ENCODE measurements at regions not wholly inside any gene's neighbourhood (a gene's known extent, or its start where the extent isn't known, plus 50 kb on each side); places are given as distances from the start of the nearest gene placed in this dataset.

GRCh38 chr2:47235132-47235531 lies 58.8 kb upstream of the CALM2 start:
- Histone ChIP-seq H4K5ac (ENCODE audit: low read depth, low read length) (no peak overlapping the region), H2BK5ac (ENCODE audit: low read depth, low read length, poor library complexity, severe bottlenecking) (no peak overlapping the region), H3K9ac (ENCODE audit: low read depth, low read length) (no peak overlapping the region), H3K23ac (ENCODE audit: low read depth, low read length) (no peak overlapping the region), H4K20me1 (ENCODE audit: insufficient read depth, low read length) (no peaks in the 10 kb centered on the region), H3K9me1 (ENCODE audit: insufficient read depth, low read length) (peaks cover 17% of the 10 kb centered on the region; the same call in 1 of the 2 replicates), H2AFZ (replicated peaks; ENCODE audit: low read length, poor library complexity) (no peak overlapping the region), H3K4me3 (ENCODE audit: insufficient read depth, low read depth, low read length) (no peak overlapping the region), H3K4ac (ENCODE audit: low read depth, low read length) (no peak overlapping the region), H3K18ac (ENCODE audit: low read depth, low read length) (no peak overlapping the region), H2AK9ac (replicated peaks; ENCODE audit: low read depth, low read length, poor library complexity) (no peak overlapping the region), H3K36me3 (ENCODE audit: control insufficient read depth, insufficient read depth, low read length) (no peaks in the 10 kb centered on the region), H2BK20ac (ENCODE audit: low read depth, low read length) (no peak overlapping the region), H2BK15ac (ENCODE audit: low read depth, low read length) (0 out of 3 replicates have a peak overlapping the region, but pooled peaks have one; percentile 40), H3K27ac (ENCODE audit: insufficient read depth, low read length) (no peak overlapping the region), H3K14ac (replicated peaks; ENCODE audit: low read depth, low read length) (0 out of 2 replicates have a peak overlapping the region, but pooled peaks have one; percentile 16), H3K56ac (ENCODE audit: extremely low read depth, insufficient read depth, low read length) (no peak overlapping the region), H4K8ac (ENCODE audit: low read depth in 2 of 2, low read length in 2 of 2) (no peak overlapping the region), H2BK120ac (ENCODE audit: low read depth, low read length) (no peak overlapping the region), H3K4me2 (ENCODE audit: low read depth, low read length) (no peak overlapping the region), H4K91ac (ENCODE audit: insufficient read depth, low read depth, low read length) (no peak overlapping the region), H3K27me3 (ENCODE audit: control insufficient read depth, insufficient read depth, low read length) (no peaks in the 10 kb centered on the region), H2AK5ac (ENCODE audit: low read depth, low read length) (peak overlapping the region; percentile 50), H3K79me1 (ENCODE audit: low read depth in 1 of 2, low read length in 2 of 2) (0 out of 4 replicates have a peak, but pooled peaks cover 0 to 6% of the 10 kb centered on the region in 2 experiments), H3K9me3 (ENCODE audit: control insufficient read depth, insufficient read depth, low read length) (no peaks in the 10 kb centered on the region), H3K4me1 (ENCODE audit: control insufficient read depth, insufficient read depth, low read length) (peaks cover 17% of the 10 kb centered on the region)
- in situ Hi-C loops (cut with MboI; ENCODE audit: low sequenced_read_pairs) = no loop called here
- dilution Hi-C loops (cut with HindIII; ENCODE audit: low sequenced_read_pairs, unreplicated experiment) = no loop called here
- DNase-seq (no peak), ATAC-seq (ENCODE audit: low read depth) (no peak)
- intact Hi-C loops (cut with micrococcal nuclease) = no loop called here
- ChIA-PET CTCF (no interaction called here), POLR2A (ENCODE audit: unreplicated experiment) (no interaction called here)
- WGBS, 2 experiments (ENCODE audit: extremely low coverage in 2 of 2, insufficient read length in 1 of 2) = no CpG with 5 or more reads among the region's 2 CpGs
- no TSS peak for BruUV-seq (replicated peaks)
- TF ChIP-seq RAD21 (IDR thresholded peaks at IDR 0.05; ENCODE audit: low read length) (no peak), FOS (IDR thresholded peaks at IDR 0.05; ENCODE audit: low read depth, low read length) (no peak), CTCF (conservative IDR thresholded peaks at IDR 0.05; ENCODE audit: low read depth, low read length) (no peak), NFE2L2 (IDR thresholded peaks at IDR 0.05; ENCODE audit: low read depth, low read length) (no peak)
- TF ChIP-seq, protein P1, sequence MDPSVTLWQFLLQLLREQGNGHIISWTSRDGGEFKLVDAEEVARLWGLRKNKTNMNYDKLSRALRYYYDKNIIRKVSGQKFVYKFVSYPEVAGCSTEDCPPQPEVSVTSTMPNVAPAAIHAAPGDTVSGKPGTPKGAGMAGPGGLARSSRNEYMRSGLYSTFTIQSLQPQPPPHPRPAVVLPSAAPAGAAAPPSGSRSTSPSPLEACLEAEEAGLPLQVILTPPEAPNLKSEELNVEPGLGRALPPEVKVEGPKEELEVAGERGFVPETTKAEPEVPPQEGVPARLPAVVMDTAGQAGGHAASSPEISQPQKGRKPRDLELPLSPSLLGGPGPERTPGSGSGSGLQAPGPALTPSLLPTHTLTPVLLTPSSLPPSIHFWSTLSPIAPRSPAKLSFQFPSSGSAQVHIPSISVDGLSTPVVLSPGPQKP (IDR thresholded peaks at IDR 0.05; ENCODE audit: borderline replicate concordance, low read depth, low read length) = no peak

Data from IMR-90 (cell line).